ENCODE measurements at regions not wholly inside any gene's neighbourhood (a gene's known extent, or its start where the extent isn't known, plus 50 kb on each side); places are given as distances from the start of the nearest gene placed in this dataset.

GRCh38 chr6:15096894-15097837, 148.7 kb upstream of the JARID2 start:
- TF ChIP-seq CTCF (IDR thresholded peaks at IDR 0.05) (no peak), POLR2A (IDR thresholded peaks at IDR 0.05) (no peak)
